HEK293 (cell line): ENCODE measurements at regions not wholly inside any gene's neighbourhood (a gene's known extent, or its start where the extent isn't known, plus 50 kb on each side); places are given as distances from the start of the nearest gene placed in this dataset.

Experiments
- KLF1 ChIP-seq: fragments of 450-650 bp; formaldehyde crosslinking; IDR thresholded peaks from 2 replicates; pipeline ENCODE4 v1.5.1; 2016; ENCODE audit warnings: missing biosample characterization, missing genetic modification characterization
- SP3 ChIP-seq: fragments of 450-650 bp; formaldehyde crosslinking; IDR thresholded peaks from 2 replicates; pipeline ENCODE4 v1.5.1; 2016; ENCODE audit warnings: missing biosample characterization, missing genetic modification characterization
- ZBTB1 ChIP-seq: fragments of 450-650 bp; formaldehyde crosslinking; IDR thresholded peaks from 2 replicates; pipeline ENCODE4 v1.5.1; 2016; ENCODE audit warnings: missing biosample characterization, missing genetic modification characterization
- ZFP37 ChIP-seq: fragments of 450-650 bp; formaldehyde crosslinking; IDR thresholded peaks from 2 replicates; pipeline ENCODE4 v1.5.1; 2016; ENCODE audit warnings: missing biosample characterization, missing genetic modification characterization
- ZNF350 ChIP-seq: fragments of 450-650 bp; formaldehyde crosslinking; IDR thresholded peaks from 2 replicates; pipeline ENCODE4 v1.5.0; 2017; ENCODE audit warnings: missing biosample characterization, mild to moderate bottlenecking, missing genetic modification characterization
- ZNF670 ChIP-seq: fragments of 450-650 bp; formaldehyde crosslinking; IDR thresholded peaks from 2 replicates; pipeline ENCODE4 v1.5.1; 2016; ENCODE audit warnings: missing biosample characterization, missing genetic modification characterization, low read depth

DNA sequence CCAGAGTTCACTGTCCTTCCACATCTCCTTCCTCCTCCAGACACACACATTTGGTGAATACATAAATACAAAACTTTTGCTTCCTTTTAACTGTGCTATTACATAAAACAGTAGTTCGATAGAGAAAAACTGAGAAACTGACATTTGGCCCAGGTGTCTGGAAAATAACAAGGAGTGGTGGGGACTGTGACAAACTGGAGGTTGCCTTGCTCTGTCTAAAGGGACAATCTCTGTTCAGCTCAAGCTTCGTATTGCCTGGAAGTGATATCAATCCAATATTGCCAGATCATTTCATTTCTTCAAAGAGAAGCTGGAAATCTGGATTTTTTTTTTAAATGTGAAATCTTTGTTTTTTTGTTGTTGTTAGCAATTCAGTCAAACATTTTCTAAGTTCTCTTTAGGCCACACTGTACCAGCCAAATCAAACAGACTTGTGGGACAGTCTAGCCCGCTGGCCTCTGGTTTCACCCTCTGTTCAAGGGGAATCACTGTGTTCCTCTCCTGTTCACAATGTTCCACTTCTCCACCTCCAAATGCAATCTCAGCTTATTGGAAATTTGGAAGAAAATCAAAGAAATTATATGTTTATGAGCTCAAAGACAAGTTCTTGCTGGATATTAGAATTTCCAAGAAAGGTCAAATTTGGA is 612.5 kb downstream of the KIF4B start:
- TF ChIP-seq ZNF350 (tag by site-specific recombination) (no peak), KLF1 (tag by site-specific recombination) (no peak), SP3 (tag by site-specific recombination) (no peak), ZBTB1 (no peak), ZFP37 (tag by site-specific recombination) (no peak), ZNF670 (no peak)
